B cell (primary cell): ENCODE measurements at regions not wholly inside any gene's neighbourhood (a gene's known extent, or its start where the extent isn't known, plus 50 kb on each side); places are given as distances from the start of the nearest gene placed in this dataset.

Experiments used
- ATAC-seq: fragments of 200-7000 bp; cut with Tn5 transposase; one replicate; pipeline ENCODE4 v1.10.0; 2021; ENCODE audit warnings: low read depth, mild to moderate bottlenecking, moderate number of reproducible peaks, moderate library complexity
- CTCF ChIA-PET: fragments of 350-600 bp; sonication (Branson Sonifier 250); formaldehyde crosslinking; loops from one replicate; lab custom pipeline; 2021; ENCODE audit warnings: antibody characterized with exemption, inconsistent platforms; lab: Charles Lee
- POLR2A ChIA-PET: fragments of 350-600 bp; sonication (Branson Sonifier 250); formaldehyde crosslinking; loops from one replicate; lab custom pipeline; 2021; ENCODE audit warnings: antibody characterized with exemption; lab: Charles Lee
- DNase-seq: peaks from one replicate; pipeline ENCODE4 v3.0.0; 2013
- H2AFZ ChIP-seq: 2 replicates; pipeline ENCODE4 v1.6.1; 2012; ENCODE audit warnings: mild to moderate bottlenecking, low read depth, low read length; ENCODE audit not compliant: insufficient read depth, poor library complexity, severe bottlenecking
- H3K27ac ChIP-seq, 2 donors: 1 replicate in 1 of 2; 2 replicates in 1 of 2; pipeline ENCODE4 v1.5.1; 2012 to 2013; ENCODE audit warnings: low read length in 2 of 2, mild to moderate bottlenecking in 2 of 2, moderate library complexity in 1 of 2
- H3K27me3 ChIP-seq, 4 experiments: fragments of 200-600 bp in 1 of 4; sonication (generic) in 1 of 4; replicated peaks in 1 of 4; 1 replicate in 2 of 4; 2 replicates in 2 of 4; pipeline versions ENCODE4 v1.6.1 to v1.7.0; 2013 to 2016; ENCODE audit warnings: low read length in 3 of 4, mild to moderate bottlenecking in 2 of 4, mixed read lengths in 1 of 4, moderate library complexity in 1 of 4; ENCODE audit not compliant: insufficient read depth in 4 of 4, control insufficient read depth in 3 of 4; ENCODE audit errors: control extremely low read depth in 1 of 4
- H3K36me3 ChIP-seq, 2 experiments: replicated peaks in 1 of 2; 1 replicate in 1 of 2; 2 replicates in 1 of 2; pipeline versions ENCODE4 v1.6.1 to v1.7.1; 2013; ENCODE audit warnings: low read length in 1 of 2; ENCODE audit not compliant: insufficient read depth in 2 of 2, control insufficient read depth in 1 of 2; ENCODE audit errors: control extremely low read depth in 1 of 2, extremely low read depth in 1 of 2
- H3K4me1 ChIP-seq, 2 donors: fragments of 200-600 bp in 1 of 2; sonication (generic) in 1 of 2; 1 replicate in 1 of 2; 2 replicates in 1 of 2; pipeline versions ENCODE4 v1.5.1 to v1.6.1; 2013 to 2017; ENCODE audit warnings: low read length in 2 of 2; ENCODE audit not compliant: control insufficient read depth in 2 of 2, insufficient read depth in 2 of 2
- H3K4me2 ChIP-seq: replicated peaks from 2 replicates; pipeline ENCODE3; 2012; ENCODE audit warnings: mild to moderate bottlenecking, low read depth, low read length; ENCODE audit not compliant: poor library complexity, severe bottlenecking
- H3K4me3 ChIP-seq, 5 experiments: fragments of 200-600 bp in 1 of 5; sonication (generic) in 1 of 5; 1 replicate in 3 of 5; 2 replicates in 2 of 5; pipeline versions ENCODE4 v1.5.1 to v1.7.0; 2011 to 2016; ENCODE audit warnings: low read length in 4 of 5, mild to moderate bottlenecking in 4 of 5, low read depth in 2 of 5, control low read depth in 1 of 5, moderate library complexity in 1 of 5; ENCODE audit not compliant: insufficient read depth in 1 of 5; ENCODE audit errors: control extremely low read depth in 1 of 5, extremely low read depth in 1 of 5
- H3K79me2 ChIP-seq: fragments of 200-600 bp; sonication (generic); one replicate; pipeline ENCODE4 v1.6.0; 2016; ENCODE audit warnings: low read length; ENCODE audit not compliant: control insufficient read depth, insufficient read depth
- H3K9ac ChIP-seq: fragments of 200-600 bp; sonication (generic); 2 replicates; pipeline ENCODE4 v1.6.1; 2017; ENCODE audit warnings: mild to moderate bottlenecking, low read length, moderate library complexity
- H3K9me3 ChIP-seq, 3 donors: one replicate each; pipeline versions ENCODE4 v1.6.1 to v1.7.1; 2013; ENCODE audit warnings: low read length in 2 of 3; ENCODE audit not compliant: control insufficient read depth in 2 of 3, insufficient read depth in 1 of 3; ENCODE audit errors: control extremely low read depth in 1 of 3
- H4K20me1 ChIP-seq: 2 replicates; pipeline ENCODE4 v1.6.0; 2012; ENCODE audit warnings: mild to moderate bottlenecking, low read length; ENCODE audit not compliant: insufficient read depth, control insufficient read depth, poor library complexity, severe bottlenecking
- H3K27ac Mint-ChIP-seq: one replicate; pipeline ENCODE4 v1.8.0; 2021; ENCODE audit warnings: mixed read lengths
- H3K27me3 Mint-ChIP-seq: one replicate; pipeline ENCODE4 v1.8.0; 2021; ENCODE audit warnings: mixed read lengths
- H3K4me1 Mint-ChIP-seq: one replicate; pipeline ENCODE4 v1.8.0; 2021; ENCODE audit warnings: mixed read lengths
- H3K4me3 Mint-ChIP-seq: one replicate; pipeline ENCODE4 v1.8.0; 2021; ENCODE audit warnings: mixed read lengths
- H3K9me3 Mint-ChIP-seq: one replicate; pipeline ENCODE4 v1.8.0; 2022; ENCODE audit warnings: mixed read lengths; ENCODE audit not compliant: insufficient read depth
- EZH2 ChIP-seq: IDR thresholded peaks from 2 replicates; pipeline ENCODE4 v1.6.1; 2012; ENCODE audit warnings: borderline replicate concordance, low read depth, mild to moderate bottlenecking, moderate library complexity, low read length; ENCODE audit not compliant: insufficient read depth, poor library complexity, severe bottlenecking
- WGBS: methylation state at CpG from one replicate; pipeline ENCODE4 v1.1.5; 2013; ENCODE audit warnings: missing lambda C conversion rate; ENCODE audit not compliant: insufficient coverage; 5-methylcytosine and 5-hydroxymethylcytosine counted together
- intact Hi-C: fragments of 100-400 bp; cut with micrococcal nuclease; formaldehyde crosslinking; loops from one replicate; pipeline ENCODE4 v1.10.0; 2022
- TF ChIP-seq, protein P1 (sequence below): fragments of 200-600 bp; IDR thresholded peaks from one replicate; pipeline ENCODE4 v1.8.0; 2022; ENCODE audit warnings: antibody characterized with exemption, mild to moderate bottlenecking

DNA sequence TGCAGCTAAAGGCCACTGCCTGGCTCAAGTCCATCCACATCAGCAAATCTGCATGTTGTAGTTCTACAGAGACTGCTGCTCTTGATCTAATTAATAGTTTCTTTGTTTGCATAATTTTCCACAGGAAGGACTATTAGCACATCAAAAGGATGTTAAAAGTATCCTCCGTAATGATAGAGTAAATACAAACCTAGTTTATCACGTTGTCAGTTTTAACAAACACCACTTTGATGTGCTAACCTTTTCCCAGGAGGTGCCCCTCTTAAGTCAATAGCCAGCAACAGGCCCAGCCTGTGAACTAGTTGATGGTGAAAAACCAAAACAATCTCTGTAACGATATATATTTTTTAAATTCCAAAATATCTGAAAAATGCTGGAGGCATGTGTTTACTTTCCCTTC is 64.2 kb upstream of the SLC22A15 start:
- intact Hi-C loops, result no loop called here
- CTCF ChIA-PET, result no interaction called here

DNA sequence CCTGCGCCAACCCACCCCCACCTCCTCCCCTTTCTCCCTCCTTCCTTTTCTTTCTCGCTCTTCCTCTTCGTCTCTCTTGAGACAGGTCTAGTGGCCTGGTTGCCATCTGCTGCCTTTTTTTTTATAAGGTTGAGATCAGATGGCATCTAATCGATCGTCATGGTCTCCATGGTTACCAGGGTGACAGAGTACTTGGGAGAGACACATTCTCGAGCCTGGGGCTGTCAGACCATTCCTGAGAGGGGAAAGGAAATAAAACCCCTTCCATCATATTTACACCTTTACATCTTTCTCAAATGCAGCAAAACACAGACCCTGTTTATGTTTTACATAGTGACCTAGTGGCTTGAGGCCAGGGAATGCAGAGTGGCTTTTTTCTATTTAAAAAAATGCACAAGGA is 53.5 kb upstream of the SLC22A15 start:
- no peak overlapping the region for H3K4me2 ChIP-seq
- H3K9me3 ChIP-seq, result no peaks in the 10 kb centered on the region
- no peak overlapping the region for H3K27ac Mint-ChIP-seq
- WGBS, result no CpG with 5 or more reads among the region's 6 CpGs
- peaks cover 19% of the 10 kb centered on the region for H3K4me1 Mint-ChIP-seq
- H3K27ac ChIP-seq, result no peak overlapping the region
- ChIA-PET POLR2A (no interaction called here), CTCF (interaction anchor here (0.7 kb wide), 1 partner anchor 1125 kb away, joined by 3 read pairs; no protein-coding TSS in a partner anchor)
- no peaks in the 10 kb centered on the region for H4K20me1 ChIP-seq
- intact Hi-C loops, result no loop called here
- no peak overlapping the region for H3K4me3 Mint-ChIP-seq
- TF ChIP-seq, protein P1, sequence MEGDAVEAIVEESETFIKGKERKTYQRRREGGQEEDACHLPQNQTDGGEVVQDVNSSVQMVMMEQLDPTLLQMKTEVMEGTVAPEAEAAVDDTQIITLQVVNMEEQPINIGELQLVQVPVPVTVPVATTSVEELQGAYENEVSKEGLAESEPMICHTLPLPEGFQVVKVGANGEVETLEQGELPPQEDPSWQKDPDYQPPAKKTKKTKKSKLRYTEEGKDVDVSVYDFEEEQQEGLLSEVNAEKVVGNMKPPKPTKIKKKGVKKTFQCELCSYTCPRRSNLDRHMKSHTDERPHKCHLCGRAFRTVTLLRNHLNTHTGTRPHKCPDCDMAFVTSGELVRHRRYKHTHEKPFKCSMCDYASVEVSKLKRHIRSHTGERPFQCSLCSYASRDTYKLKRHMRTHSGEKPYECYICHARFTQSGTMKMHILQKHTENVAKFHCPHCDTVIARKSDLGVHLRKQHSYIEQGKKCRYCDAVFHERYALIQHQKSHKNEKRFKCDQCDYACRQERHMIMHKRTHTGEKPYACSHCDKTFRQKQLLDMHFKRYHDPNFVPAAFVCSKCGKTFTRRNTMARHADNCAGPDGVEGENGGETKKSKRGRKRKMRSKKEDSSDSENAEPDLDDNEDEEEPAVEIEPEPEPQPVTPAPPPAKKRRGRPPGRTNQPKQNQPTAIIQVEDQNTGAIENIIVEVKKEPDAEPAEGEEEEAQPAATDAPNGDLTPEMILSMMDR, result no peak
- TF ChIP-seq EZH2, result no peak
- H3K9ac ChIP-seq, result no peak overlapping the region
- peaks cover 14 to 18% of the 10 kb centered on the region in 2 donors for H3K4me1 ChIP-seq
- DNase-seq (no peak), ATAC-seq (no peak)
- no peaks in the 10 kb centered on the region for H3K79me2 ChIP-seq
- peaks cover under 1% of the 10 kb centered on the region for H3K27me3 Mint-ChIP-seq
- H3K27me3 ChIP-seq, result no peaks in the 10 kb centered on the region
- no peaks in the 10 kb centered on the region for H3K9me3 Mint-ChIP-seq
- H2AFZ ChIP-seq, result peak overlapping the region; percentile 4
- no peak overlapping the region for H3K4me3 ChIP-seq
- no peaks in the 10 kb centered on the region for H3K36me3 ChIP-seq

More for the DNA sequence above, 64.2 kb upstream of the SLC22A15 start:
- no peak overlapping the region for H3K4me3 ChIP-seq
- no peaks in the 10 kb centered on the region for H3K36me3 ChIP-seq
- no peak for TF ChIP-seq EZH2
- TF ChIP-seq, protein P1, result no peak
- H3K4me1 Mint-ChIP-seq, result no peaks in the 10 kb centered on the region
- no peak overlapping the region for H2AFZ ChIP-seq
- H3K4me2 ChIP-seq, result no peak overlapping the region
- no peaks in the 10 kb centered on the region for H3K9me3 ChIP-seq
- H3K27me3 Mint-ChIP-seq, result peaks cover 17% of the 10 kb centered on the region
- no peak for ATAC-seq
- no peaks in the 10 kb centered on the region for H3K4me1 ChIP-seq
- H3K4me3 Mint-ChIP-seq, result no peak overlapping the region
- no peaks in the 10 kb centered on the region for H3K79me2 ChIP-seq
- no peaks in the 10 kb centered on the region for H3K9me3 Mint-ChIP-seq
- WGBS, result no CpG with 5 or more reads among the region's 3 CpGs
- H3K27me3 ChIP-seq, result no peaks in the 10 kb centered on the region
- POLR2A ChIA-PET, result no interaction called here
- H3K27ac ChIP-seq, result no peak overlapping the region
- H3K9ac ChIP-seq, result no peak overlapping the region
- H3K27ac Mint-ChIP-seq, result no peak overlapping the region
- H4K20me1 ChIP-seq, result no peaks in the 10 kb centered on the region
- no peak for DNase-seq
